Uterus (tissue), 2 donors: ENCODE measurements at regions not wholly inside any gene's neighbourhood (a gene's known extent, or its start where the extent isn't known, plus 50 kb on each side); places are given as distances from the start of the nearest gene placed in this dataset.

ENCODE experiments used
- POLR2A ChIP-seq, 2 donors: fragments of 450-650 bp; IDR thresholded peaks; one replicate each; pipeline ENCODE4 v1.6.1; 2016; ENCODE audit warnings: antibody characterized with exemption in 2 of 2, mild to moderate bottlenecking in 1 of 2, moderate library complexity in 1 of 2
- TF ChIP-seq, protein P1 (sequence below), 4 experiments: fragments of 200-600 bp in 2 of 4; fragments of 450-650 bp in 2 of 4; sonication (generic) in 2 of 4; IDR thresholded peaks; one replicate each; pipeline ENCODE4 v1.5.1; 2016 to 2019; ENCODE audit warnings: antibody characterized with exemption in 4 of 4, mild to moderate bottlenecking in 2 of 4, moderate library complexity in 1 of 4

DNA sequence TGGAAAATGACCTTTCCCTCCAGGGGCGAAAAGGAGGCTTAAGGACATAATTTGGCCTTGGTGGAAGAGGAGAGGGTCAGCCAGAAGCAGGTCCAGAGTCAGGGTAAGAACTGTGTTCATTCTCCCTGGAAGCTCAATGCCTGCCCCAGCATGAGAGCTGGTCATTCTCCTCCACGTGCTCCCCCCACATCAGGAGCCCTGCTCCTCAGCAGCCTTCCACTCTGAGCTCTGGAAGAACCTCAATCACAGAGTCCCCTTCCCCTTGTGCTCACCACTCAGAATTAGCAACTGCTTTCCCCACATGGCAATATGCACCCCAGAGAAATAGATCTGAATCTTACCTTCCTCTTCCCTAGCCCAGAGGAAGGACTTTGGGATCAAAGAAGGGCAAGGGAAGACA is 115.4 kb downstream of the TMEM200C start:
- TF ChIP-seq, protein P1, sequence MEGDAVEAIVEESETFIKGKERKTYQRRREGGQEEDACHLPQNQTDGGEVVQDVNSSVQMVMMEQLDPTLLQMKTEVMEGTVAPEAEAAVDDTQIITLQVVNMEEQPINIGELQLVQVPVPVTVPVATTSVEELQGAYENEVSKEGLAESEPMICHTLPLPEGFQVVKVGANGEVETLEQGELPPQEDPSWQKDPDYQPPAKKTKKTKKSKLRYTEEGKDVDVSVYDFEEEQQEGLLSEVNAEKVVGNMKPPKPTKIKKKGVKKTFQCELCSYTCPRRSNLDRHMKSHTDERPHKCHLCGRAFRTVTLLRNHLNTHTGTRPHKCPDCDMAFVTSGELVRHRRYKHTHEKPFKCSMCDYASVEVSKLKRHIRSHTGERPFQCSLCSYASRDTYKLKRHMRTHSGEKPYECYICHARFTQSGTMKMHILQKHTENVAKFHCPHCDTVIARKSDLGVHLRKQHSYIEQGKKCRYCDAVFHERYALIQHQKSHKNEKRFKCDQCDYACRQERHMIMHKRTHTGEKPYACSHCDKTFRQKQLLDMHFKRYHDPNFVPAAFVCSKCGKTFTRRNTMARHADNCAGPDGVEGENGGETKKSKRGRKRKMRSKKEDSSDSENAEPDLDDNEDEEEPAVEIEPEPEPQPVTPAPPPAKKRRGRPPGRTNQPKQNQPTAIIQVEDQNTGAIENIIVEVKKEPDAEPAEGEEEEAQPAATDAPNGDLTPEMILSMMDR (IDR thresholded peaks at IDR 0.05) = no peak
- TF ChIP-seq POLR2A (IDR thresholded peaks at IDR 0.05) = no peak
